GM21381 (cell line): ENCODE measurements at regions not wholly inside any gene's neighbourhood (a gene's known extent, or its start where the extent isn't known, plus 50 kb on each side); places are given as distances from the start of the nearest gene placed in this dataset.

Experiments used
- ATAC-seq: cut with Tn5 transposase; IDR thresholded peaks from one replicate; pipeline ENCODE4 v1.9.1; 2021; ENCODE audit warnings: mild to moderate bottlenecking, moderate library complexity; ENCODE audit not compliant: unreplicated experiment

DNA sequence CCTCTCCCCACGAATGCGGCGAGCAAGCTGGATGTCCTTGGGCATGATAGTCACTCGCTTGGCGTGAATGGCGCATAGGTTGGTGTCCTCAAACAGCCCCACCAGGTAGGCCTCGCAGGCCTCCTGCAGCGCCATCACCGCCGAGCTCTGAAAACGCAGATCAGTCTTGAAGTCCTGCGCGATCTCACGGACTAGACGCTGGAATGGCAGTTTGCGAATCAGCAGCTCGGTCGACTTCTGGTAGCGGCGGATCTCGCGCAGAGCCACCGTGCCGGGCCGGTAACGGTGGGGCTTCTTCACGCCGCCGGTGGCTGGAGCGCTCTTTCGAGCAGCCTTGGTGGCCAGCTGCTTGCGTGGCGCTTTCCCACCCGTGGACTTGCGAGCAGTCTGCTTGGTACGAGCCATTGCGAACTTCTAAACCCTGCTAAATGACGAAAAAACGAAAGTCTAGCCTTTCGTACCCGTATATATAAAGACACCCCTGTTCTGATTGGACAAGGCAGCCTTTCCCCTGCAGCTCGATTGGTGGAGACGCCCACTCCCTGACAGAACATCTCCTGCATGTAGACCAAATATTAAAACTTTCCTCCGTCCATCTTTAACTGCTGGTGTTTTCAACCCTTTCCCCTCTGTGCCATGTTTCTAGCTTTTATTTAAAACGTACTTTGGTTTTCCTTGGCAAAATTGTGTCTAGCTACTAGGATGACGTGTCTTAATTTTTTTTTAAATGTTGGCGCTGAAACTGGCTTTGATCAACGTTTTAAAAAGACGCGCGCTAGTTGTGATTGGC, 109.8 kb downstream of the HFE start:
- peak; percentile 33 for ATAC-seq

- no peak for ATAC-seq
Measured at GRCh38 chr6:26197636-26197932, 110.4 kb downstream of the HFE start.

DNA sequence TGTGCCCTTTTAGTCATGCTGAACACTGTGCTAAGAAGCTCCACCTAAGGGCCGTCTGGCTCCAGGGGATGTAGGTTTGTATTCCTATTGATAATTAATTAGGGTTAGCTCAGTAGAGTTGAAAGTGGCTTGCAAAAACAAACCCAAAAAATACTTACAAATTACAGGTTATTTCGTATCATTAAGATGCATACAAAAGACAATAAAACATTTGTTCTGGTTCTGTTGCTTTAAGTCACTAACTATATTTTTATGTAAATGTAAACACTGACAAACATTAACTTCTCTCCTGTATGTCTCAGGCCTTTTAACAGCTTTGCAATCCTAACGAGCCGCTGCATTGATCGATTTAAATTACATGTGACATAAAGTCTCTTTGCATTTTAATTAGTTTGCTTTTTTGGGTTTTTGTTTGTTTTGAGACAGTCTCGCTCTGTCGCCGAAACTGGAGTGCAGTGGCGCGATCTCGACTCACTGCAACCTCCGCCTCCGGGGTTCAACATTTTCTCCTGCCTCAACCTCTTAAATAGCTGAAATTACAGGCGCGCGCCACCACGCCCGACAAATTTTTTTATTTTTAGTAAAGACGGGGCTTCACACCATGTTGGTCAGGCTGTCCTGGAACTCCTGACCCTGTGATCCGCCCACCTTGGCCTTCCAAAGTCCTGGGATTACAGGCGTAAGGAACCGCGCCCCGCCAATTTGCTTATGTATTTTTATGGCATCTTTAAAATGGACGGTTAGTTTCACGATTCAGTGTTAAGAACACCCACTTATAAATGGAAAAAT, 110.9 kb downstream of the HFE start:
- no peak for ATAC-seq

DNA sequence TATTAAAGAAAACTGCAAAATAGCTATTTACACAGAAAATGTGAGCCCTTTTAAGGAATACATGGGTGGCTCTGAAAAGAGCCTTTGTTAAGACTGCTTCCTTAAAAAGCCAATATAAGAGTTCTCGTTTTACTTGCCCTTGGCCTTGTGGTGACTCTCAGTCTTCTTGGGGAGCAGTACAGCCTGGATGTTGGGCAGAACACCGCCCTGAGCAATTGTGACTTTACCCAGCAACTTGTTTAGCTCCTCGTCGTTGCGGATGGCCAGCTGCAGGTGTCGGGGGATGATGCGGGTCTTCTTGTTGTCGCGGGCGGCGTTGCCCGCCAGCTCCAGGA, 111.5 kb downstream of the HFE start:
- peak; percentile 2 for ATAC-seq

- peak; percentile 56 for ATAC-seq
Measured at GRCh38 chr6:26199057-26199772, 112.0 kb downstream of the HFE start.

DNA sequence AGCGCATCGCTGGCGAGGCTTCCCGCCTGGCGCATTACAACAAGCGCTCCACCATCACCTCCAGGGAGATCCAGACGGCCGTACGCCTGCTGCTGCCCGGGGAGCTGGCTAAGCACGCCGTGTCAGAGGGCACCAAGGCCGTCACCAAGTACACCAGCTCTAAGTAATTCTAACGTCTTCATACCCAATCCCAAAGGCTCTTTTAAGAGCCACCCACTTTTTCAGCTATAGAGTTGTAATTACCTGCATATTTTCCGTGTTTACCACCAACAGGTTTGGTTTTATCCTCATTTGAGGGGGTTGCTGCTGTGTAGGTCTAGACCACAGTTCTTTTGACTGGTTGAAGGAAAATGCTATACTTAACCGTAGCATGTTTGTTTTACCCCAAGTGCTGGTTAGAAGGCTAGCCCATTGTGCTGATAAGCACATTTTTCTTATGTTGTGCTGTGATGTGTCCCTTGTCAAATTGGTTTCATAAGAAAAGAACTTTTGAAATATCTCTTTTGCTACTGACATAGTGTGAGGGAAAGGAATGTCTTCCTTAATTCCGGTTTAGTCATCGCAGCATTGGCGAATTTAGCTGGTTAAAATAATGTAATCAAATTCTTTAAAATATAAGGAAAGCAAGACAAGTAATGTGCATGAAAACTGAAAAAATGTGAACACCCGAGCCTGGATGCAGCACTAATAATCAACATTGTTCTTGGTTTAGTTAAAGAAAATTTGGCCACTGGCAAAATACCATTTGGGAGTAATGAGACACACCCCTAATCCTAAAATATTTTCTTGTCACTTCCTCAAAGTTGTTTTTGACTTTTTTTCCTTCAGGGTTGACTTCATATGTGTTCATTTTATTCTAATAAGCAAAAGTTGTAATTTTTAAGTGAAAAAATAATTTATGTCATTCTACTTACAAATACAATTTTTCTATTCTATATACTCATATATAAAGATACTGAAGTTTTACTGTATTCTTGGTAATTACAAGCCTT, 112.8 kb downstream of the HFE start:
- ATAC-seq = no peak

- ATAC-seq = no peak
Measured at GRCh38 chr6:26200918-26201721, 113.9 kb downstream of the HFE start.

- no peak for ATAC-seq
Measured at GRCh38 chr6:26202201-26202611, 115.0 kb downstream of the HFE start.

- ATAC-seq = no peak
Measured at GRCh38 chr6:26202811-26203583, 115.8 kb downstream of the HFE start.

DNA sequence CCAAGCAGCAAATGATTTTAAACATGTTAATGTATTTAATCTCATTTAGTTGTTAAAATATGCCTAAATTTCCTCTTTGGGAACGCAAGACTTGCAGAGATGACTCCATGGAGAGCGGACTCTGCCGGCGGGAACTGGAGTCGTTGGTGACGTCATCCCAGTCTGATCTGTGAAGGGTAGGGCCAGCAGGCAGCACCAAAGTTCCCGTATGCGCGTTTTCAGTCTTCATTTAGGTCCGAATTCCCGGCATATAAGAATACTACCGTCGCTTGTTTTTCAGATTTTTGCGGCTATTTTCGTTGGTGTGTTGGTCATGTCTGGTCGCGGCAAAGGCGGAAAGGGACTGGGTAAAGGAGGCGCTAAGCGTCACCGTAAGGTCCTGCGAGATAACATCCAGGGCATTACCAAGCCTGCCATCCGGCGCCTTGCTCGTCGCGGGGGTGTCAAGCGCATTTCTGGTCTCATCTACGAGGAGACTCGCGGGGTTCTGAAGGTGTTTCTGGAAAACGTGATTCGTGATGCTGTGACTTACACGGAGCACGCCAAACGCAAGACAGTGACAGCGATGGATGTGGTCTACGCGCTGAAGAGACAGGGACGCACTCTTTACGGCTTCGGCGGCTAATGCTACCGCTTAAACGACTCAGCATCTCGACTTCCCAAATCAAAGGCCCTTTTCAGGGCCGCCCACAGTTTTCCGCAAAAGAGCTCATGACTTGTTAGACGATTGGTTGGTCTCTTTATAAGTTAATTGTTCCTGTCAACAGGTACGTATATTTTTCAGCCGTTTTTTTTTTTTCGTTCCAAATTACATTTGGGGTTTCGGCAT, 117.3 kb downstream of the HFE start:
- ATAC-seq = peak; percentile 50

DNA sequence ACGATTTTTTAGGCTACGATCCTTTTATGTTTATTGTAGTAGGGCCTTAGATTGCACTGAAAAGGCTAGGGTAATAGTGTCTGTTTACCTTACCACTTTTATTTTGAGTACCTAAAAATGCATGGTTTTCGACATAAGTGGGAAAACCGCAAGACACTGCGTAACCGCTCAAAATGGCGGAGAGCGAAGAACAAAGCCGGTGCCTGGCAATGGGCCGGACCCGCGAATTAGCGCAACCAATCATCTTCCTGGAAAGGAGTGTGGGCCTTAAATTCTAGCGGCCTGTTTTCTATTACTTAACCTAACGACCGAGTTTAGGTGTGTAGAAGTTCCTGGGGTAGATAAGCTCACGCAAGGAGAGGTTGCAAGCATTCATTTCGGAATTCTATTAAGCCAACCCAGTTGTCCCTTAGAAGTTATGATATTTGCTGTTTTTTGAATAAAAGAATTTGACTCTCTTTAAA, 118.0 kb downstream of the HFE start:
- ATAC-seq = peak; percentile 43

DNA sequence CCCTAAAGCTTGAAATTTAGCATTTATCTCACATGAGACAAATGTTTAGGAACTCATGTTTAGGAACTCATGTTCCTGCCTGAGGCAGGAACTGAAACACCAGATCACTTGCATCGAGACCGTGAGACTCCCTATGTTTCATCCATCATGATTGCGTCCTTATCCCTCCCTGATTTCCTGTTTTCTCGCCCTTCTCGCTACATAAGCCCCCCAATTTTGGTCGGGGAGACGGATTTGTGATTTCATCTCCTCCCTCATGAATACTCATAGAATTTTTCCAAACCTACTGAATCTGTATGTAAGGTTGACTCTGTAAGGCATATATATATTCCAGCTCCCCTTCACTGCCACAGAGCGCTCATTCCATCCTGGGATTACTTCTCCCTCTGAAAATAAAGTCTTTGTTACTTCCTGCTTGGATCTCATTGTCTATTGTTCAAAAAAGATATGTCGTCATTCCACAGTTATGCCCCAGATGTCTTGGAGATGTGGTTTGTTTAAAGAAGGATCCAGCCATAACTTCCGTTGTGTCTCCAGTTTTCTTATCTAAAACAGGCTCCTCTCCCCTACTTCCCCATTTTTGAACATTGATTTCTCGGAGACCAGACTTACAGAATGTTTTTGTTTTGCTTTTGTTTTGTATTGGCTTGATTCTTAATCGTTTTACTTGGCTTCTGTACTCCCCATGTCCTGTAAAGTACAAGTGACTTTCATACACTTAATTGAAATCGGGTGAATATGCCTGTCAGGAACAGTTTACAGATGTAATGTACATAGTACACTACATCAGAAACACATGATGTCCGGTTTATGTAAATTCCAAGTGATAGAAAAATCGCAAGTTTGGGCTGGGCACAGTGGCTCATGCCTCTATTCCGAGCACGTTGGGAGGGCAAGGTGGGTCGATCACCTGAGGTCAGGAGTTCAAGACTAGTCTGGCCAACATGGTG, 118.7 kb downstream of the HFE start:
- ATAC-seq = no peak

DNA sequence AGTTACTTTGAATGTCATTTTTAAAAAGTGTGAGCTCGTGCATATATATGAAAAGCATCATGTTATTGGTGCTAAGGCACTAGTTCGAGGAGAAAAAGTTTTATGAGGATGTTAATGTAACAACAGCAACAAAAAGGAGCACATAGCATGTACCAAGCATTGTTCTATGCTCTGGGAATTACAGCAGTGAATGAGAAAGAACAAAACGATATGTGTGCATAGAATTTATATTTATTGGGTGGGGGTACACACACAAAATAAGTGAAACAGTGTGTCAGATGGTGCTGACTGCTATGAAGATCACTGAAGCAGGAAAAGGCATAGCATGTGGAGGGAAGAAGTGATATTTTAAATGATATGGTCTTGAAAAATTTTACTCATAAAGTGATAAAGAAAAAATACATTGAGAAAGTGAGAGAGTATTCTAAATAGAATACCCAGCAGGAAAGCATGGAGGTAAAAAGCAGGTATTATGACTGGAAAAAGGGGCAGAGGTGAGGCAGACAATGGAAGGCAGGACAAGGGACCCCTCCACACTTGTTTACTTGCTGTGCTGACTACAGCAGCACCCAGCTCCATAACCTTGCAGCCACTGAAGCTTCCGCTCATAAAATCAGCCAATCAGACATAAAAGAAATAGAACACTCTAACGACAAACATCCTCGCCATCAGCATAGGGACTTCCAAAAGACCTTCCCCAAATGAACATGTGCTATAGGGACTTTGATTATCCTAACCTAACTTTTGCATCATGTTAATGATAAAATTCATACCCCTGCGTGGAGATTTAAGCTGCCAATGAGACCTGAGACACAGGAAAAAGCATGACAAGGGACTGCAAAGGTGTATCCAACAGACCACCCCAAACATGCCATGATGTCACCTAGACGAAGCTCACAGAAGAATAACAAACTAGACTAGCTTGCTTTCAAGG, 119.9 kb downstream of the HFE start:
- ATAC-seq = no peak

DNA sequence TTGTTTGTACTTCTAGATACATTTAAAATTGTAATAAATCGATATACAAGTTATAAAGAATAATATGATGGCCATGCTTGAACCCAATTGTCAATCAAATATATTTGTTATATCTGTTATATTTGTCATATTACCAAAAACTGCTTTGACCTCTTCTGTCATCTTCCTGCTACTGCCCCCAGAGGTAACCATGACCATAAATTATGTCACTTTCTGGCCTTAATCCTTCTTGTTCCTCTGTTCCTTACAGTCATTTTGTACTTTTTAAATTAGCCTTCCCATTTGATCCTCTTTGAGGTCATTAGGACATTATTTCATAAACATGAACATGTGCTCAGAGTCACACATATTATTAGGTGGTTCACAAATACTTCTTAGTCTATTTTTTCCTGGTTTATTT, 124.7 kb downstream of the HFE start:
- ATAC-seq = no peak

DNA sequence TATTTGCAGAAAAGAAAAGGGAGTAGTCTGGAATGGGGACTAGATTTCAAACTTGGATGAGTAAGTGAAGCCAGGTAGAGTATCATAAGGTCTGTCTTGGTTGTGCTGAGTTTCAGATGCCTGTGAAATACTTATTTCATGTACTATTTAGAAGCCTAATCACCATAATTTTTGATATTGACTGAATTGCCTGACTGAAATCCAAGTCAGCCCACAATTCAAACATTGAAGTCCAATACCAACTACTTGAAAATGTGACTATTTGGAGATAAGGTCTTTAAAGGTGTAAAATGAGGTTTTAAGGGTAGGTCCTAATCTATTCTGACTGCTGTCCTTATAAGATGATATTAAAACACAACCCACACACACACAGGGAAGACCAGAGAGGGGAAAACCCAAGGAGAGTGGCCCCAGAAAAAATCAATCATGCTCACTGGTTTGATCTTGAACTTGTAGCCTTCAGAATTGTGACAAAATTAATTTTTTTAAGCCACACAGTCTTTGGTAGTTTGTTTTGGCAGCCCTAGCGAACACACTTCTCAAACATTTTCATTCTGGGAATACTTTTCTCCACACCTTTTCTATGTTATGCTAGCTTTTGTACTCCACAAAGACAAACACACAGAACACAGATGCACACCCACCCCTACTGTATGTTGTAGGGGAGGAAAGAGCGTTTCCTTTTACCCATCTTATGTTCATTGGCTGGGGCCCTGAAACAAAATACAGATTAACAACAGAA, 126.3 kb downstream of the HFE start:
- no peak for ATAC-seq
